Amniotic epithelial cell (primary cell): ENCODE measurements at regions not wholly inside any gene's neighbourhood (a gene's known extent, or its start where the extent isn't known, plus 50 kb on each side); places are given as distances from the start of the nearest gene placed in this dataset.
A peak's percentile ranks its signal among the peaks of the same experiment; 100 is the strongest.

Experiments used
- DNase-seq: peaks from one replicate; pipeline ENCODE4 v3.0.0-alpha.2; 2010; ENCODE audit warnings: low read depth

DNA sequence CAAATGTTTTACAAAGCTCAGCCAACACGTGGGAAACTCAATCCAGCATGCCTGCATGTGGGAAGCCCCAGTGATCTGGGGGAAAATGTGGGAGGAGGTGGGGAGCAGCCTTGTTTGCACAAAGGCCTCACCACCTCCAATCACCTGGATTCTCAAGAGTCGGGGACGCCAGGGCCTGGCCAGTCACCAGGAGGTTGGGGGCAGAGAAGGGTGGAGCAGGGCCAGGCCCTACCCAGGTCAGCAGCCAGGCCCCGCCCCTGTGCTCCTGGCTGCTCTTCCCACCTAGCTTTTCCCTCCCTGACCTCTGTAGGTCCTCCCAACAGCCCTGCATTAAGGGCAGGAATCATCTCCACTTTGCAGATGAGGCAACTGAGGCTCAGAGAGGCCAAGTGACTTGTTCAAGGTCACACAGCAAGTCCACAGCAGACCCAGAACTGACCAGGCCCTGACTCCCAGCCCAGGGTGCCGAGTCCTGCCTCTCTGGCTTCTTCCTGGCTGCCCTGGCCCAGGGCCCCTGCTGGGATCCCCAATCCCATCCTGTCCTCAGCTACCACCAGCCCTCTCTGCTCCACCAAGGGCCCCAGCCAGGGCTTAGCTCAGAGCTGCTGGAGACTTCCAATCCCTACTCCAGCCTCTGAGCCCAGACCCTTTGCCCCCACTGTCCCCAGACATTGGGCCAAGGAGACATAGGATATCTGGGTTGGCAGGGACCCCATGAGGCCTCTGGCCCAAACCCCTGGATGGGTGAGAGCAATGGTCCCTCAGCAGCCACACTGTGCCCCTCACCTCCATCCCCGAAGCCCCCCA is 508.6 kb downstream of the PTPRU start:
- DNase-seq, result no peak

GRCh38 chr1:29743931-29744330 is 507.6 kb downstream of the PTPRU start:
- DNase-seq, result no peak

- no peak for DNase-seq
Observed at GRCh38 chr1:29743264-29743663, 506.9 kb downstream of the PTPRU start.

DNA sequence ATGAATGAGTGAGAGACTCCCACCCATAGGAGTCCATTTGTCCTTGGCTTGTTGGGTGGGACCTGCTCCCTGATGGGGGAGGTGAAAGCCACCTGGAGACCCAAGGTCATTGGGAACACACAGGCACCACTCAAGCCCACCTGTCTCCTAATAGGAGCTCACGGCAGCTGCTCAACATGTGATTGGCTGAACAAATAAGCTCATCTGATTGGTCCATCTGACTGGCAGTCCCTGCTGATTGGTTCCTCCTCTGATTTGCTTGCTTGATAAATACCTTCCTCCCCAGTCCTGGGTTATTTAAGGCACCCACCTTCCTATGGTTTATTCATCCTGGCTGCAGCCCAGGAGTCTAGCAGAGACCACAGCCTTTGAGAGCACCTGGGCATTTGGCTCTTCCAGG is 502.9 kb downstream of the PTPRU start:
- no peak for DNase-seq

GRCh38 chr1:29736582-29737188 is 500.4 kb downstream of the PTPRU start:
- DNase-seq, result peak; percentile 45

- no peak for DNase-seq
Observed at GRCh38 chr1:29732453-29732852, 496.1 kb downstream of the PTPRU start.

- no peak for DNase-seq
Observed at GRCh38 chr1:29730623-29731022, 494.3 kb downstream of the PTPRU start.

GRCh38 chr1:29729281-29729680 is 493.0 kb downstream of the PTPRU start:
- no peak for DNase-seq

DNA sequence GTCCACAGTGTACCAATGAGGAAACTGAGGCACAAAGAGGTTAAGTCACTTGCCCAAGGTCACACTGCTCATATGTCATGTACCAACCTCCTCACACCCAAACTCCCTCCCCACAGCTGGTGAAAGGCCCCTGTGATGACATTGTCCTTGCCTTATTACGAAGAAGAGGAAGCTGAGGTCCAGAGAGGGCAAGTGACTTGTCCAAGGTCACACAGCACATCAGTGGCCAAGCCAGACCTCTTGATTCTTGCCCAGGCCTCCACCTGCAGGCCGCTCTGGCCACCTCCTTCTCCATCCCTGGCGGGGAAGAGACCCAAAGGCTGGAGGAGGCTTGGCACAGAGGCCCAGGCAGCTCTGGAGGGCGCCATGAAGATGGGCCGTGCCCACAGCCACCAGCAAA is 492.4 kb downstream of the PTPRU start:
- no peak for DNase-seq

- no peak for DNase-seq
Observed at GRCh38 chr1:29725262-29725661, 488.9 kb downstream of the PTPRU start.

DNA sequence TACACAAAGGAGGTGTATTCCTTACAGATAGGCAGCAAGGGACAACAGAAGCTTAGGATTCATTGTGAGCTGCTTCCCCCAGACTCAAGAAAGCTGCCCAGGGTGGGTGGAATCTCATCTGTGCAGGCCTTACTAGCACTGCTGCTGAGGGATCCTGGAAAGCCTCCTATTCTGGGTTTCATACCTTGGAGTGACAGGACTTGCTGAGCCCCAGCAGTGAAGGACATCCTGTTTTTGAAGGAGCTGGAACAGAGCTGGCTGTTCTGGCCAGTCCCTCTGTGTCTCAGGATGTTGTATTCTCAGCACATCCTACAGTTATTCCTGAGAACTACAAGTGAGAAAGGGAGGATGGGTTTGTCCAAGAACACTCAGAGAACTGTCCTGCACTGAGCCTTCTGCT is 486.3 kb downstream of the PTPRU start:
- no peak for DNase-seq

DNA sequence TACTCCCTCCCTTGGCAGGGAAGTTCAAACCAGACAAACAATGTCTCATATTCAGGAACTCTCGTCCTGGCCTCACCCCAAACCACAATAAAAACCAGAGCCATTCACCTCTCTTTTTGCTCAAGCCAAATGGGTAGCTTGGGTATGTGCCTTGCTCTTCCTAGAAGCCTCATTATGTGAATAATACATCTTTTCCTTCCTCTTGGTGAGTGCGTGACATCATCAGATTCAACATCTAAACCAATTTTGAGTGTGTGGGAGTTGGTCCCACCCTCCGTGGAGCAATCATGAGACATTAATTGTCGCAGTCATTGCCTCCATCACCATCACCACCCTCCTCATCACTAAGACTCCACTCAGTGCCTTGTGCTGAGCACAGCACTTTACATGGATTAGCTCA is 482.9 kb downstream of the PTPRU start:
- DNase-seq, result peak; percentile 16

- no peak for DNase-seq
Observed at GRCh38 chr1:29718791-29719190, 482.5 kb downstream of the PTPRU start.

GRCh38 chr1:29716306-29716705 is 480.0 kb downstream of the PTPRU start:
- no peak for DNase-seq

- peak; percentile 15 for DNase-seq
Observed at GRCh38 chr1:29713857-29714256, 477.5 kb downstream of the PTPRU start.

DNA sequence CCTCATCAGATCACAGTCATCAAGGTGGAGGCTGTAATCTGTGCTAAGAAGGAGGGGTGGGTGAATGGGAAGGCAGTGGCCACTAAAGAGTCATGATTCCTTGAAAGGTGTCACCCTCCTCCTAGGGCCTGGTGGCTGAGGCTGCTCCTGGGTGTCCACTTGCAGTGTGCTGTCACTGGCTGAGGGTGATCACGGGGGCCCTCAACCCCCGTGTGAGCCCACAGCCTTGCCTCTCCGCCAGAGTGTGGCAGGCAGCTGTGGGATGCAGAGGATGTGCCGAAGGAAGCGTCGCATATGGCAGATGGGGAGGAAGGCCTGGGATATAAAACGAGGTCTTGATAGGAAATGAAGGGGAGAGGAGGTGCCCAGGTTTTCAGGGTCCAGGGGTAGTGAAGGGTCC is 476.5 kb downstream of the PTPRU start:
- DNase-seq, result no peak

DNA sequence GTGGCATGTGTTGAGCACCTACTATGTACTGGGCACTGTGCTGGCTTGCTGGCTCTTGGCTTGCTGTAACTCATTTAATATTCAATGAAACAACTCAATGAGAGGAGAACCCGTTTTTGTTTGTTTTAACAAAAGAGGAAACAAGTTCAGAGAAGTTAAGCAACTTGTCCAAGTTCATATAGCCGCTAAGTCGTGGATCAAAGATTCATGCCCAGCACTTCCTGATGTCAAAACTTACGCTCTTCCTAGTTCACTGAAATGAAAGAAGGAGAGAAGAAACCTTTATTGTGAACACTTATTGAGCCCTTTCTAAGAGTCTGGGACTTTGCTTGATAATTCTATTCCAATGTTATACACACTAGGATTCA is 475.9 kb downstream of the PTPRU start:
- DNase-seq, result no peak

DNA sequence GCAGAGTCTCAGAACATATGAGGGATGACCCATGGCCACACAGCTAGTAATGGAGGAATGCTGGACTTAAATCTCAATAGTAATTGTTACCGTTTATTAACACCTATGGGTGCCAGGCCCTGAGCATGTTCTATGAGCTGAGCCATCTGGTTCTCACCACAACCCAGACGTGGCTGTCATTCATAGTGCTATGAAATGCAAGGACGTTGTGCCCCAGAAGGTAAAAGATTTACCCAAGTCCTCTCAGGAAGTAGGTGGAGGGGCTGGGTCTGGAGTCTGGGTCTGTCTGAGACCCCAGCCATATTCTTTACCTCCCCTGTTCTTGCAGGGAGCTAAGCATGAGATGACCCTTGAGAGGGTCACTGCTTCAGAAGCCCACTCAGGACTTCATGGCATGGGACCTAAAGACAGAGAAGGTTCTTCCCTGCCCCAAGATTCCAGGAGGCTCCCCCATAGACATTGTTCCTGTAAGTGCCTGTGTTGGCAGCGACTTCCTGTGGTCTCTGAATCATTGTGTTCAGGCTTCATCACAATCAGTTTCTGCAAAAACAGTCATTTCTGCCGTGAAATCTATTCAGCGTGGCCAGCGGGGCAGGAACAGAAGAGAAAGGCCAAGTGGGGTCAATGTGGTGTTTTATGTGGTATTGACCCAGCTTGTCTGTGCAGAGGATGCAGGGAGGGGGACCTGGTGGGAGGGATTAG is 475.4 kb downstream of the PTPRU start:
- DNase-seq, result peak; percentile 69

DNA sequence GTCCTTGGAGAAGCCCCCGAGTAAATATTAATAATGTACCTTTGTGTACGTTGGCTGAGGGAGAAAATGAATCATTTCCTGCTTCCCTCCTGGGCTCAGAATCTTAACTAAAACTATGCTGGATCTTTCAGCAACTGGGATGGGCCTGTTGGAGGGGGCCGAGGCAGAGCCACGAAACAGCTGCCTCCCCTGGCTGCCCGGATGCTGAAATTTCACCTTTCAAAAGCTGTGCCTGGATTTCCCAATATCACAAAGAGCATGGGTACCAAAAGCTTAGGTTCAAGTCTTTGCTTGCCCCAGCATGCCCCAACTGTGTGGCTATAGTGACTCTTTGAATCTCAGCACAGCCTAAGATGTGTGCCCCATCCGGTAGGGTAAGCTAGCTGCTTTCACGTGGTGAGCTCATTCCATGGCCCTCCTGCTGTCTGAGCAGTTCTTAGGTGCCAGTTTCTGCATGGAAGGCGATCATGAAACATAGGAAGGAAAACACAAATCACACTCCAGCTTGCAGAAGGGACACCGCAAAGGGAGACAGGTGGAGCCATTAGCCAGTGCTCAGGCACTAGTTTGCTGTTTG is 473.5 kb downstream of the PTPRU start:
- peak; percentile 28 for DNase-seq

- peak; percentile 38 for DNase-seq
Observed at GRCh38 chr1:29708796-29709703, 472.7 kb downstream of the PTPRU start.

GRCh38 chr1:29708381-29708780 is 472.1 kb downstream of the PTPRU start:
- no peak for DNase-seq

DNA sequence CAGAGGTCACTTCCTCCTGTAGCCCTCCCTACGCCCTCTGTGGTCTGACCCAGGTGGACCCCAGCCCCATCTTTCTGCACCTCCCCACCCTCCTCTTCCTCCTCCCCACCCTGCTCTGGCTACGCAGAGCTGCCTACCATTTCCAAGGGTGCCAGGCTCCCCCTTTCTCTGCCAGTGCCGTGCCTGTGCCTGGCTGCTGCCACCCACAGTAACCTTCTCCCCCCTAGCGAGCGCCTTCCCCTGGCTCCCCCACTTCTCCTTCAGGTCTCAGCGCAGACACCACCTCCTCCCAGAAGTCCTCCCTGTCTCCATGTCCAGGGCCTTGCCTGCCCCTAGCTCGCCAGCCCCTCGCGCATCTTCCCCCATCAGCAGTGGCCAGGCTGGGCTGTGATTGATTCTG is 471.5 kb downstream of the PTPRU start:
- DNase-seq, result no peak
